Loucy (cell line): ENCODE measurements at regions not wholly inside any gene's neighbourhood (a gene's known extent, or its start where the extent isn't known, plus 50 kb on each side); places are given as distances from the start of the nearest gene placed in this dataset.

Experiments used
- EZH2phosphoT487 ChIP-seq: fragments of 200-600 bp; IDR thresholded peaks from 2 replicates; pipeline ENCODE4 v1.6.1; 2018; ENCODE audit warnings: antibody characterized with exemption, mild to moderate bottlenecking, moderate library complexity, borderline replicate concordance
- TF ChIP-seq, protein P1 (sequence below): fragments of 200-600 bp; sonication (generic); conservative IDR thresholded peaks from 2 replicates; pipeline ENCODE4 v1.5.1; 2014; ENCODE audit warnings: mild to moderate bottlenecking, antibody characterized with exemption, low read length

DNA sequence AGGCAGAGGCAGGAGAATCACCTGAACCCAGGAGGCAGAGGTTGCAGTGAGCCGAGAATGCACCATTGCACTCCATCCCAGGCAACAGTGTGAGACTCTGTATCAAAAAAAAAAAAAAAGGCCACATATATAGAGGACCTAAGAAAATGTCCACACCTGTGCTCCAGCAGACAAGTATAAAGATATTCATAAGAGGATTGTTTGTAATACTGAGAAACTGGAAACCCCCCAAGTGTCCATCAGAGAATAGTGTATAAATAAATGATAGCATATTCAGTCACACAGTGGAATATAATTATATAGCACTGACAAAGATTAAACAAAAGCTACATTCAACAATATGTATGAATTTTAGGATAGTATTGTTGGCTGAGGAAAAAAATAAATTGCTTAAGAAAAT lies 1050.6 kb downstream of the GRM8 start:
- TF ChIP-seq, protein P1, sequence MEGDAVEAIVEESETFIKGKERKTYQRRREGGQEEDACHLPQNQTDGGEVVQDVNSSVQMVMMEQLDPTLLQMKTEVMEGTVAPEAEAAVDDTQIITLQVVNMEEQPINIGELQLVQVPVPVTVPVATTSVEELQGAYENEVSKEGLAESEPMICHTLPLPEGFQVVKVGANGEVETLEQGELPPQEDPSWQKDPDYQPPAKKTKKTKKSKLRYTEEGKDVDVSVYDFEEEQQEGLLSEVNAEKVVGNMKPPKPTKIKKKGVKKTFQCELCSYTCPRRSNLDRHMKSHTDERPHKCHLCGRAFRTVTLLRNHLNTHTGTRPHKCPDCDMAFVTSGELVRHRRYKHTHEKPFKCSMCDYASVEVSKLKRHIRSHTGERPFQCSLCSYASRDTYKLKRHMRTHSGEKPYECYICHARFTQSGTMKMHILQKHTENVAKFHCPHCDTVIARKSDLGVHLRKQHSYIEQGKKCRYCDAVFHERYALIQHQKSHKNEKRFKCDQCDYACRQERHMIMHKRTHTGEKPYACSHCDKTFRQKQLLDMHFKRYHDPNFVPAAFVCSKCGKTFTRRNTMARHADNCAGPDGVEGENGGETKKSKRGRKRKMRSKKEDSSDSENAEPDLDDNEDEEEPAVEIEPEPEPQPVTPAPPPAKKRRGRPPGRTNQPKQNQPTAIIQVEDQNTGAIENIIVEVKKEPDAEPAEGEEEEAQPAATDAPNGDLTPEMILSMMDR = no peak
- no peak for TF ChIP-seq EZH2phosphoT487
